Choroid plexus epithelial cell (primary cell): ENCODE measurements at regions not wholly inside any gene's neighbourhood (a gene's known extent, or its start where the extent isn't known, plus 50 kb on each side); places are given as distances from the start of the nearest gene placed in this dataset.
A peak's percentile ranks its signal among the peaks of the same experiment; 100 is the strongest.

ENCODE experiments used
- DNase-seq: peaks from one replicate; pipeline ENCODE4 v3.0.0-alpha.2; 2010; ENCODE audit warnings: low read depth
- H3K4me3 ChIP-seq: 2 replicates; pipeline ENCODE4 v1.5.1; 2011; ENCODE audit warnings: low read depth, mild to moderate bottlenecking, control low read depth, low read length, moderate library complexity
- TF ChIP-seq, protein P1 (sequence below): conservative IDR thresholded peaks from 2 replicates; pipeline ENCODE4 v1.5.1; 2011; ENCODE audit warnings: low read depth, mild to moderate bottlenecking, control low read depth, inconsistent platforms, low read length, moderate library complexity

GRCh38 chr5:168106008-168106761, 185.3 kb upstream of the WWC1 start:
- peak; percentile 24 for DNase-seq
- no peak overlapping the region for H3K4me3 ChIP-seq
- TF ChIP-seq, protein P1, sequence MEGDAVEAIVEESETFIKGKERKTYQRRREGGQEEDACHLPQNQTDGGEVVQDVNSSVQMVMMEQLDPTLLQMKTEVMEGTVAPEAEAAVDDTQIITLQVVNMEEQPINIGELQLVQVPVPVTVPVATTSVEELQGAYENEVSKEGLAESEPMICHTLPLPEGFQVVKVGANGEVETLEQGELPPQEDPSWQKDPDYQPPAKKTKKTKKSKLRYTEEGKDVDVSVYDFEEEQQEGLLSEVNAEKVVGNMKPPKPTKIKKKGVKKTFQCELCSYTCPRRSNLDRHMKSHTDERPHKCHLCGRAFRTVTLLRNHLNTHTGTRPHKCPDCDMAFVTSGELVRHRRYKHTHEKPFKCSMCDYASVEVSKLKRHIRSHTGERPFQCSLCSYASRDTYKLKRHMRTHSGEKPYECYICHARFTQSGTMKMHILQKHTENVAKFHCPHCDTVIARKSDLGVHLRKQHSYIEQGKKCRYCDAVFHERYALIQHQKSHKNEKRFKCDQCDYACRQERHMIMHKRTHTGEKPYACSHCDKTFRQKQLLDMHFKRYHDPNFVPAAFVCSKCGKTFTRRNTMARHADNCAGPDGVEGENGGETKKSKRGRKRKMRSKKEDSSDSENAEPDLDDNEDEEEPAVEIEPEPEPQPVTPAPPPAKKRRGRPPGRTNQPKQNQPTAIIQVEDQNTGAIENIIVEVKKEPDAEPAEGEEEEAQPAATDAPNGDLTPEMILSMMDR, result no peak

DNA sequence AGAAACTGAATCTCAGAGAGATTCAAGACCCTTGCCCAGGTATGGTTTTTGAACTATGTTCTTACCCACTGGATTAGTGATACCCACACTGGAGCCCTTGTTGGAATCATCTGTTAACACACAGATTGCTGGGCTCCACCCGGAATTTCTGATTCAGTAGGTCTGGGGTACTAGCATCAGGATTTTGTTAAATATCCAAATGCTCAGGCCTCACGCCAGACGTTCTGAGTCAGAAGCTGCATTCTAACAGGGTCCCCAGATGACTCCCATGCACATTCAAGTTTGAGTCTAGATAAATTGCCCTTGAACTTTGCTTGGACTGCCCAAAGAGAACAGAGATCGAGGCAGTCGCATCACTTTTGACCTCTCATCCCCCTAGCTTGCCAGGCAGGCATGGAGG, 182.0 kb upstream of the WWC1 start:
- TF ChIP-seq, protein P1, result no peak
- no peak overlapping the region for H3K4me3 ChIP-seq
- DNase-seq, result no peak

- no peak for DNase-seq
- H3K4me3 ChIP-seq, result no peak overlapping the region
- TF ChIP-seq, protein P1, result no peak
These were observed 181.1 kb upstream of the WWC1 start for GRCh38 chr5:168110384-168110783.

- TF ChIP-seq, protein P1, result no peak
- H3K4me3 ChIP-seq, result no peak overlapping the region
- no peak for DNase-seq
These were observed 180.3 kb upstream of the WWC1 start for GRCh38 chr5:168110870-168111832.

- TF ChIP-seq, protein P1, result peak; percentile 67
- H3K4me3 ChIP-seq, result no peak overlapping the region
- DNase-seq, result peak; percentile 44
These were observed 176.9 kb upstream of the WWC1 start for GRCh38 chr5:168114444-168115017.

DNA sequence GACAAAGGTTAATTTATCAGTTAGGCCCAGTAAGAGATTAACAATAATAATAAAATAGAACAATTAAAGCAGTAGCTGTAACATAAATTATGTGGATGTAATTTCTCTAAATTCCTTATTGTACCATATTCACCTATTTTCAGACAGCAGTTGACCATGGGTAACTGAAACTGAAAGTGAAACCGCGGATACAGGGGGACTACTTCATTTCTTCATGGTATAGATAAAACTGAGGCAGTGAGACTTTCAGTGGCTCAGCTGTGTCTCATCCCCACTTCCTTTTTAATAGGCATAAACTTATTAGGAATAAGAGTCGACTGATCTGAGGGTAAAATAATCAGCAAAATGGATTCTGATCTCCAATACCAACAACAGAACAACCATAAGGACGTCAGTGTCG, 174.0 kb upstream of the WWC1 start:
- H3K4me3 ChIP-seq, result no peak overlapping the region
- TF ChIP-seq, protein P1, result no peak
- DNase-seq, result no peak
